GM18502 (cell line): ENCODE measurements at regions not wholly inside any gene's neighbourhood (a gene's known extent, or its start where the extent isn't known, plus 50 kb on each side); places are given as distances from the start of the nearest gene placed in this dataset.
"Not testable (repeated sequence)": the region's sequence is repeated elsewhere in the genome, so short reads cannot be mapped to it uniquely, and the experiment has no call there.

Experiments used
- ATAC-seq: cut with Tn5 transposase; IDR thresholded peaks from one replicate; pipeline ENCODE4 v1.9.1; 2021; ENCODE audit warnings: mild to moderate bottlenecking; ENCODE audit not compliant: unreplicated experiment, poor library complexity

- no peak for ATAC-seq
These were observed 119.6 kb upstream of the BRWD3 start for GRCh38 chrX:80929251-80929650.

- no peak for ATAC-seq
These were observed 108.2 kb upstream of the BRWD3 start for GRCh38 chrX:80917919-80918318.

- ATAC-seq = not testable (repeated sequence)
These were observed 102.7 kb upstream of the BRWD3 start for GRCh38 chrX:80912351-80912750.

GRCh38 chrX:80879916-80880315 lies 70.2 kb upstream of the BRWD3 start:
- ATAC-seq = no peak

DNA sequence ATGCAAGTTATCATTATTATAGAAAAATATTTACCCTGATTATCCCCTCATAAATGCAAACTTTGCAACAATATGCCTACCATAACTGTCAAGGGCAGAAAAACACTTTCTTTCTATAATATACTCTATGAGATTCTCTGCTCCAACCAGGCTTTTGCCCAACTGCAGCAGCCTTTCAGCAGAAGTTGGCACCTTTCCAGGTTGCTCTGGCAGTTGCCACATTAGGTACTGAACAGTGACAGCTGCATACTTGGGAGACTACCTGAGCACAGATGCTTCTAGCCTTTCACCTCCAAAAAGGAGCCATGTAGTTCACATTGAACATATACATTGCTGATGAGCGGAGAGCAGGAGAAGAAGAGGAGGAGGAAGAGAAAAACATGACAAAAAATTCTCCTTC lies 69.5 kb upstream of the BRWD3 start:
- no peak for ATAC-seq

- ATAC-seq = peak; percentile 67
These were observed 67.2 kb upstream of the BRWD3 start for GRCh38 chrX:80876877-80877276.
